WTC11 (cell line): ENCODE measurements at regions not wholly inside any gene's neighbourhood (a gene's known extent, or its start where the extent isn't known, plus 50 kb on each side); places are given as distances from the start of the nearest gene placed in this dataset.

Experiments used
- ATAC-seq: fragments of 200-7000 bp; cut with Tn5 transposase; 2 replicates; pipeline ENCODE4 v1.10.0; 2021; ENCODE audit warnings: mild to moderate bottlenecking, moderate library complexity
- CTCF ChIA-PET: fragments of 300-600 bp; sonication (Branson Sonifier 250); formaldehyde crosslinking; loops from one replicate; lab custom pipeline; 2021; ENCODE audit warnings: antibody characterized with exemption; lab: Charles Lee
- POLR2A ChIA-PET: fragments of 350-600 bp; sonication (Branson Sonifier 250); formaldehyde crosslinking; loops from one replicate; lab custom pipeline; 2021; ENCODE audit warnings: antibody characterized with exemption; lab: Charles Lee
- DNase-seq: peaks from one replicate; pipeline ENCODE4 v3.0.0; 2021; ENCODE audit warnings: low spot score
- H3K27ac Mint-ChIP-seq: 2 replicates; pipeline ENCODE4 v1.8.0; 2021; ENCODE audit warnings: mixed read lengths
- H3K27me3 Mint-ChIP-seq: 2 replicates; pipeline ENCODE4 v1.8.0; 2021; ENCODE audit warnings: low read depth, mild to moderate bottlenecking, moderate library complexity, mixed read lengths
- H3K36me3 Mint-ChIP-seq: 2 replicates; pipeline ENCODE4 v1.8.0; 2021; ENCODE audit warnings: mixed read lengths
- H3K4me1 Mint-ChIP-seq: 2 replicates; pipeline ENCODE4 v1.8.0; 2022; ENCODE audit warnings: mixed read lengths
- H3K4me3 Mint-ChIP-seq: 2 replicates; pipeline ENCODE4 v1.8.0; 2021; ENCODE audit warnings: mild to moderate bottlenecking, moderate library complexity, mixed read lengths
- H3K9me3 Mint-ChIP-seq: 2 replicates; pipeline ENCODE4 v1.8.0; 2021; ENCODE audit warnings: mixed read lengths
- CREM ChIP-seq: sonication (generic); formaldehyde crosslinking; IDR thresholded peaks from 2 replicates; pipeline ENCODE4 v1.8.1; 2022; ENCODE audit warnings: mild to moderate bottlenecking, missing genetic modification reagents, moderate library complexity
- FOXJ3 ChIP-seq: sonication (generic); formaldehyde crosslinking; IDR thresholded peaks from 2 replicates; pipeline ENCODE4 v1.9.0; 2021; ENCODE audit warnings: missing genetic modification reagents, mild to moderate bottlenecking, borderline replicate concordance
- FOXP1 ChIP-seq: sonication (generic); formaldehyde crosslinking; IDR thresholded peaks from 2 replicates; pipeline ENCODE4 v1.8.0; 2022; ENCODE audit warnings: missing genetic modification reagents, mild to moderate bottlenecking, moderate library complexity, borderline replicate concordance
- GTF2I ChIP-seq: fragments of 250-450 bp; sonication (Bioruptor Pico); conservative IDR thresholded peaks from 2 replicates; pipeline ENCODE4 v1.4.0; 2021; ENCODE audit warnings: mild to moderate bottlenecking
- HMGA2 ChIP-seq: fragments of 250-450 bp; sonication (Bioruptor Pico); IDR thresholded peaks from 2 replicates; pipeline ENCODE4 v1.4.0; 2021; ENCODE audit warnings: mild to moderate bottlenecking, moderate library complexity
- IRF2 ChIP-seq: sonication (generic); formaldehyde crosslinking; IDR thresholded peaks from 2 replicates; pipeline ENCODE4 v1.8.0; 2022; ENCODE audit warnings: low read depth, missing genetic modification reagents, borderline replicate concordance
- JUN ChIP-seq: sonication (generic); formaldehyde crosslinking; IDR thresholded peaks from 2 replicates; pipeline ENCODE4 v1.8.0; 2023; ENCODE audit warnings: mild to moderate bottlenecking, missing genetic modification reagents
- PRDM15 ChIP-seq: sonication (generic); formaldehyde crosslinking; IDR thresholded peaks from 2 replicates; pipeline ENCODE4 v1.8.0; 2022; ENCODE audit warnings: missing genetic modification reagents
- RORB ChIP-seq: fragments of 250-450 bp; sonication (Bioruptor Pico); IDR thresholded peaks from 2 replicates; pipeline ENCODE4 v1.9.0; 2021; ENCODE audit warnings: mild to moderate bottlenecking
- SMAD3 ChIP-seq: sonication (generic); formaldehyde crosslinking; IDR thresholded peaks from 2 replicates; pipeline ENCODE4 v1.8.0; 2022; ENCODE audit warnings: missing genetic modification reagents, mild to moderate bottlenecking, borderline replicate concordance
- SP1 ChIP-seq: sonication (generic); formaldehyde crosslinking; conservative IDR thresholded peaks from 2 replicates; pipeline ENCODE4 v1.8.1; 2022; ENCODE audit warnings: missing genetic modification reagents
- TF ChIP-seq, protein P1 (sequence below): sonication (generic); formaldehyde crosslinking; IDR thresholded peaks from 2 replicates; pipeline ENCODE4 v1.8.0; 2023; ENCODE audit warnings: missing genetic modification reagents, mild to moderate bottlenecking, borderline replicate concordance
- TF ChIP-seq, protein P2 (sequence below): fragments of 250-450 bp; sonication (Bioruptor Pico); IDR thresholded peaks from 2 replicates; pipeline ENCODE4 v1.9.0; 2021; ENCODE audit warnings: mild to moderate bottlenecking
- TF ChIP-seq, protein P3 (sequence below): sonication (generic); formaldehyde crosslinking; IDR thresholded peaks from 2 replicates; pipeline ENCODE4 v1.8.1; 2023; ENCODE audit warnings: mild to moderate bottlenecking, missing genetic modification reagents
- TF ChIP-seq, protein P4 (sequence below): sonication (generic); formaldehyde crosslinking; IDR thresholded peaks from 2 replicates; pipeline ENCODE4 v1.8.1; 2022; ENCODE audit warnings: missing genetic modification reagents, borderline replicate concordance
- TF ChIP-seq, protein P5 (sequence below): sonication (generic); formaldehyde crosslinking; IDR thresholded peaks from 2 replicates; pipeline ENCODE4 v1.8.1; 2022; ENCODE audit warnings: mild to moderate bottlenecking, missing genetic modification reagents, moderate library complexity, borderline replicate concordance

DNA sequence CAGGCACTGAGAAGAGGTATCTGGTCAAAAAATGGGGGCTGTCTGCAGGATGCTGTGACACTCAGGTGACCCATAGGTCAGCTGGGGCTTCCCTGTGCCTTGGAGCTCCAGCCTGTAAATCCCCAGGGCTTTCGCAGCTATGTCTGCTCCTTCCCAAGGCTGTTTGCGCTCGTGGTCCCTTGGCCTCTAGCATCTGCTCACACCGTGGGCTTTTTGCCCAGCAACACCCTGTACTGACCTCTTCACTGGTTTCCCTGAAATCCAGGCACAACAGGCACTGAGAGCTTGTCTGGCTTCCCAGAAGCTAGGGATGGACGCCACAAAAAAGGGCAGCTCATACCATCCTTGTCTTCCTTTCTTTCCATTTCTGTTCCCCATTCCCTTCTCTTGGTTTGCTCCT, 280.3 kb upstream of the HABP2 start (continued):
- TF ChIP-seq CREM (CRISPR knock-in tag): no peak

GRCh38 chr10:113273181-113274163, 279.4 kb upstream of the HABP2 start:
- Mint-ChIP-seq H3K27ac (no peak overlapping the region), H3K36me3 (peaks cover 12% of the 10 kb centered on the region), H3K9me3 (peaks cover 41% of the 10 kb centered on the region), H3K27me3 (peaks cover 2% of the 10 kb centered on the region; the same call in 1 of the 2 replicates), H3K4me1 (peaks cover 10% of the 10 kb centered on the region), H3K4me3 (no peak overlapping the region)
- DNase-seq (peak; percentile 18), ATAC-seq (peak; percentile 58)
- CTCF ChIA-PET: interaction anchor here (0.7 to 1.5 kb wide), 3 partner anchors 28 to 111 kb away, joined by 3 to 7 read pairs (median 4); no protein-coding TSS in a partner anchor
- TF ChIP-seq FOXJ3 (CRISPR knock-in tag): no peak
- no peak for TF ChIP-seq FOXP1 (CRISPR knock-in tag)
- TF ChIP-seq SMAD3: no peak
- TF ChIP-seq, protein P1, sequence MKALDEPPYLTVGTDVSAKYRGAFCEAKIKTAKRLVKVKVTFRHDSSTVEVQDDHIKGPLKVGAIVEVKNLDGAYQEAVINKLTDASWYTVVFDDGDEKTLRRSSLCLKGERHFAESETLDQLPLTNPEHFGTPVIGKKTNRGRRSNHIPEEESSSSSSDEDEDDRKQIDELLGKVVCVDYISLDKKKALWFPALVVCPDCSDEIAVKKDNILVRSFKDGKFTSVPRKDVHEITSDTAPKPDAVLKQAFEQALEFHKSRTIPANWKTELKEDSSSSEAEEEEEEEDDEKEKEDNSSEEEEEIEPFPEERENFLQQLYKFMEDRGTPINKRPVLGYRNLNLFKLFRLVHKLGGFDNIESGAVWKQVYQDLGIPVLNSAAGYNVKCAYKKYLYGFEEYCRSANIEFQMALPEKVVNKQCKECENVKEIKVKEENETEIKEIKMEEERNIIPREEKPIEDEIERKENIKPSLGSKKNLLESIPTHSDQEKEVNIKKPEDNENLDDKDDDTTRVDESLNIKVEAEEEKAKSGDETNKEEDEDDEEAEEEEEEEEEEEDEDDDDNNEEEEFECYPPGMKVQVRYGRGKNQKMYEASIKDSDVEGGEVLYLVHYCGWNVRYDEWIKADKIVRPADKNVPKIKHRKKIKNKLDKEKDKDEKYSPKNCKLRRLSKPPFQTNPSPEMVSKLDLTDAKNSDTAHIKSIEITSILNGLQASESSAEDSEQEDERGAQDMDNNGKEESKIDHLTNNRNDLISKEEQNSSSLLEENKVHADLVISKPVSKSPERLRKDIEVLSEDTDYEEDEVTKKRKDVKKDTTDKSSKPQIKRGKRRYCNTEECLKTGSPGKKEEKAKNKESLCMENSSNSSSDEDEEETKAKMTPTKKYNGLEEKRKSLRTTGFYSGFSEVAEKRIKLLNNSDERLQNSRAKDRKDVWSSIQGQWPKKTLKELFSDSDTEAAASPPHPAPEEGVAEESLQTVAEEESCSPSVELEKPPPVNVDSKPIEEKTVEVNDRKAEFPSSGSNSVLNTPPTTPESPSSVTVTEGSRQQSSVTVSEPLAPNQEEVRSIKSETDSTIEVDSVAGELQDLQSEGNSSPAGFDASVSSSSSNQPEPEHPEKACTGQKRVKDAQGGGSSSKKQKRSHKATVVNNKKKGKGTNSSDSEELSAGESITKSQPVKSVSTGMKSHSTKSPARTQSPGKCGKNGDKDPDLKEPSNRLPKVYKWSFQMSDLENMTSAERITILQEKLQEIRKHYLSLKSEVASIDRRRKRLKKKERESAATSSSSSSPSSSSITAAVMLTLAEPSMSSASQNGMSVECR (CRISPR knock-in tag): no peak
- TF ChIP-seq IRF2 (CRISPR knock-in tag): no peak
- TF ChIP-seq JUN: no peak
- TF ChIP-seq SP1 (CRISPR knock-in tag): no peak
- no peak for TF ChIP-seq HMGA2 (CRISPR knock-in tag)
- TF ChIP-seq, protein P2, sequence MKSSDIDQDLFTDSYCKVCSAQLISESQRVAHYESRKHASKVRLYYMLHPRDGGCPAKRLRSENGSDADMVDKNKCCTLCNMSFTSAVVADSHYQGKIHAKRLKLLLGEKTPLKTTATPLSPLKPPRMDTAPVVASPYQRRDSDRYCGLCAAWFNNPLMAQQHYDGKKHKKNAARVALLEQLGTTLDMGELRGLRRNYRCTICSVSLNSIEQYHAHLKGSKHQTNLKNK (CRISPR knock-in tag): no peak
- TF ChIP-seq GTF2I: no peak
- TF ChIP-seq, protein P3, sequence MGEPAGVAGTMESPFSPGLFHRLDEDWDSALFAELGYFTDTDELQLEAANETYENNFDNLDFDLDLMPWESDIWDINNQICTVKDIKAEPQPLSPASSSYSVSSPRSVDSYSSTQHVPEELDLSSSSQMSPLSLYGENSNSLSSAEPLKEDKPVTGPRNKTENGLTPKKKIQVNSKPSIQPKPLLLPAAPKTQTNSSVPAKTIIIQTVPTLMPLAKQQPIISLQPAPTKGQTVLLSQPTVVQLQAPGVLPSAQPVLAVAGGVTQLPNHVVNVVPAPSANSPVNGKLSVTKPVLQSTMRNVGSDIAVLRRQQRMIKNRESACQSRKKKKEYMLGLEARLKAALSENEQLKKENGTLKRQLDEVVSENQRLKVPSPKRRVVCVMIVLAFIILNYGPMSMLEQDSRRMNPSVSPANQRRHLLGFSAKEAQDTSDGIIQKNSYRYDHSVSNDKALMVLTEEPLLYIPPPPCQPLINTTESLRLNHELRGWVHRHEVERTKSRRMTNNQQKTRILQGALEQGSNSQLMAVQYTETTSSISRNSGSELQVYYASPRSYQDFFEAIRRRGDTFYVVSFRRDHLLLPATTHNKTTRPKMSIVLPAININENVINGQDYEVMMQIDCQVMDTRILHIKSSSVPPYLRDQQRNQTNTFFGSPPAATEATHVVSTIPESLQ: no peak
- POLR2A ChIA-PET: interaction anchor here (0.6 kb wide), 1 partner anchor 573 kb away, joined by 4 read pairs; no protein-coding TSS in a partner anchor

- Mint-ChIP-seq H3K9me3 (peaks cover 36% of the 10 kb centered on the region), H3K27ac (no peak overlapping the region), H3K4me3 (no peak overlapping the region), H3K27me3 (peaks cover 2% of the 10 kb centered on the region; the same call in 1 of the 2 replicates), H3K36me3 (peaks cover 12% of the 10 kb centered on the region), H3K4me1 (peaks cover 10% of the 10 kb centered on the region)
- DNase-seq: no peak
- ATAC-seq: no peak
- POLR2A ChIA-PET: interaction anchor here (0.6 kb wide), 1 partner anchor 574 kb away, joined by 4 read pairs; no protein-coding TSS in a partner anchor
- CTCF ChIA-PET: no interaction called here
- TF ChIP-seq, protein P4, sequence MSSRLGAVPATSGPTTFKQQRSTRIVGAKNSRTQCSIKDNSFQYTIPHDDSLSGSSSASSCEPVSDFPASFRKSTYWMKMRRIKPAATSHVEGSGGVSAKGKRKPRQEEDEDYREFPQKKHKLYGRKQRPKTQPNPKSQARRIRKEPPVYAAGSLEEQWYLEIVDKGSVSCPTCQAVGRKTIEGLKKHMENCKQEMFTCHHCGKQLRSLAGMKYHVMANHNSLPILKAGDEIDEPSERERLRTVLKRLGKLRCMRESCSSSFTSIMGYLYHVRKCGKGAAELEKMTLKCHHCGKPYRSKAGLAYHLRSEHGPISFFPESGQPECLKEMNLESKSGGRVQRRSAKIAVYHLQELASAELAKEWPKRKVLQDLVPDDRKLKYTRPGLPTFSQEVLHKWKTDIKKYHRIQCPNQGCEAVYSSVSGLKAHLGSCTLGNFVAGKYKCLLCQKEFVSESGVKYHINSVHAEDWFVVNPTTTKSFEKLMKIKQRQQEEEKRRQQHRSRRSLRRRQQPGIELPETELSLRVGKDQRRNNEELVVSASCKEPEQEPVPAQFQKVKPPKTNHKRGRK (CRISPR knock-in tag): no peak
- TF ChIP-seq PRDM15 (CRISPR knock-in tag): no peak
- TF ChIP-seq, protein P5, sequence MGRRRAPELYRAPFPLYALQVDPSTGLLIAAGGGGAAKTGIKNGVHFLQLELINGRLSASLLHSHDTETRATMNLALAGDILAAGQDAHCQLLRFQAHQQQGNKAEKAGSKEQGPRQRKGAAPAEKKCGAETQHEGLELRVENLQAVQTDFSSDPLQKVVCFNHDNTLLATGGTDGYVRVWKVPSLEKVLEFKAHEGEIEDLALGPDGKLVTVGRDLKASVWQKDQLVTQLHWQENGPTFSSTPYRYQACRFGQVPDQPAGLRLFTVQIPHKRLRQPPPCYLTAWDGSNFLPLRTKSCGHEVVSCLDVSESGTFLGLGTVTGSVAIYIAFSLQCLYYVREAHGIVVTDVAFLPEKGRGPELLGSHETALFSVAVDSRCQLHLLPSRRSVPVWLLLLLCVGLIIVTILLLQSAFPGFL: no peak
- no peak for TF ChIP-seq RORB (CRISPR knock-in tag)
These were observed 278.6 kb upstream of the HABP2 start for GRCh38 chr10:113274176-113274829.
